ENCODE measurements at regions not wholly inside any gene's neighbourhood (a gene's known extent, or its start where the extent isn't known, plus 50 kb on each side); places are given as distances from the start of the nearest gene placed in this dataset.

GRCh38 chr14:71187633-71188356, 280.5 kb downstream of the PCNX1 start:
- Histone ChIP-seq H3K36me3 (ENCODE audit: insufficient read depth) (no peaks in the 10 kb centered on the region), H3K4me1 (ENCODE audit: insufficient read depth) (no peaks in the 10 kb centered on the region), H3K27ac (ENCODE audit: low read depth) (no peak overlapping the region), H3K4me3 (ENCODE audit: low read depth, low read length) (no peak overlapping the region)
- DNase-seq (ENCODE audit: extremely low spot score), result no peak
- 60% methylated on average over 11 of the region's 11 CpGs for WGBS

GRCh38 chr14:71190770-71191374, 283.6 kb downstream of the PCNX1 start:
- WGBS, result 63% methylated on average over 5 of the region's 5 CpGs
- no peak overlapping the region for H3K4me3 ChIP-seq (ENCODE audit: low read depth, low read length)
- no peak for DNase-seq (ENCODE audit: extremely low spot score)
- no peaks in the 10 kb centered on the region for H3K4me1 ChIP-seq (ENCODE audit: insufficient read depth)
- no peaks in the 10 kb centered on the region for H3K36me3 ChIP-seq (ENCODE audit: insufficient read depth)
- H3K27ac ChIP-seq (ENCODE audit: low read depth), result no peak overlapping the region

- no peaks in the 10 kb centered on the region for H3K4me1 ChIP-seq (ENCODE audit: insufficient read depth)
- no peak overlapping the region for H3K27ac ChIP-seq (ENCODE audit: low read depth)
- H3K4me3 ChIP-seq (ENCODE audit: low read depth, low read length), result no peak overlapping the region
- no peak for DNase-seq (ENCODE audit: extremely low spot score)
- H3K36me3 ChIP-seq (ENCODE audit: insufficient read depth), result no peaks in the 10 kb centered on the region
- 26% methylated on average over 1 of the region's 1 CpG for WGBS
Measured at GRCh38 chr14:71193663-71194062, 286.4 kb downstream of the PCNX1 start.

GRCh38 chr14:71194251-71194650, 287.0 kb downstream of the PCNX1 start:
- no peak for DNase-seq (ENCODE audit: extremely low spot score)
- Histone ChIP-seq H3K36me3 (ENCODE audit: insufficient read depth) (no peaks in the 10 kb centered on the region), H3K4me1 (ENCODE audit: insufficient read depth) (no peaks in the 10 kb centered on the region), H3K27ac (ENCODE audit: low read depth) (no peak overlapping the region), H3K4me3 (ENCODE audit: low read depth, low read length) (no peak overlapping the region)
- WGBS, result 48% methylated on average over 1 of the region's 1 CpG

GRCh38 chr14:71196921-71197320, 289.7 kb downstream of the PCNX1 start:
- 71% methylated on average over 6 of the region's 6 CpGs for WGBS
- no peaks in the 10 kb centered on the region for H3K4me1 ChIP-seq (ENCODE audit: insufficient read depth)
- no peak overlapping the region for H3K27ac ChIP-seq (ENCODE audit: low read depth)
- H3K4me3 ChIP-seq (ENCODE audit: low read depth, low read length), result no peak overlapping the region
- no peaks in the 10 kb centered on the region for H3K36me3 ChIP-seq (ENCODE audit: insufficient read depth)
- no peak for DNase-seq (ENCODE audit: extremely low spot score)

GRCh38 chr14:71198687-71199086, 291.4 kb downstream of the PCNX1 start:
- no peak for DNase-seq (ENCODE audit: extremely low spot score)
- Histone ChIP-seq H3K4me3 (ENCODE audit: low read depth, low read length) (no peak overlapping the region), H3K36me3 (ENCODE audit: insufficient read depth) (no peaks in the 10 kb centered on the region), H3K4me1 (ENCODE audit: insufficient read depth) (no peaks in the 10 kb centered on the region), H3K27ac (ENCODE audit: low read depth) (no peak overlapping the region)
- WGBS, result 76% methylated on average over 5 of the region's 5 CpGs

GRCh38 chr14:71201840-71202239, 294.6 kb downstream of the PCNX1 start:
- Histone ChIP-seq H3K4me3 (ENCODE audit: low read depth, low read length) (no peak overlapping the region), H3K27ac (ENCODE audit: low read depth) (no peak overlapping the region), H3K4me1 (ENCODE audit: insufficient read depth) (no peaks in the 10 kb centered on the region), H3K36me3 (ENCODE audit: insufficient read depth) (no peaks in the 10 kb centered on the region)
- 98% methylated on average over 1 of the region's 1 CpG for WGBS
- DNase-seq (ENCODE audit: extremely low spot score), result no peak

GRCh38 chr14:71202881-71203280, 295.6 kb downstream of the PCNX1 start:
- no peak overlapping the region for H3K27ac ChIP-seq (ENCODE audit: low read depth)
- H3K4me3 ChIP-seq (ENCODE audit: low read depth, low read length), result no peak overlapping the region
- no peak for DNase-seq (ENCODE audit: extremely low spot score)
- 65% methylated on average over 3 of the region's 3 CpGs for WGBS
- no peaks in the 10 kb centered on the region for H3K4me1 ChIP-seq (ENCODE audit: insufficient read depth)
- H3K36me3 ChIP-seq (ENCODE audit: insufficient read depth), result no peaks in the 10 kb centered on the region

- Histone ChIP-seq H3K36me3 (ENCODE audit: insufficient read depth) (no peaks in the 10 kb centered on the region), H3K27ac (ENCODE audit: low read depth) (no peak overlapping the region), H3K4me1 (ENCODE audit: insufficient read depth) (no peaks in the 10 kb centered on the region), H3K4me3 (ENCODE audit: low read depth, low read length) (no peak overlapping the region)
- 87% methylated on average over 6 of the region's 6 CpGs for WGBS
- no peak for DNase-seq (ENCODE audit: extremely low spot score)
Measured at GRCh38 chr14:71203306-71203705, 296.0 kb downstream of the PCNX1 start.

- Histone ChIP-seq H3K27ac (ENCODE audit: low read depth) (no peak overlapping the region), H3K36me3 (ENCODE audit: insufficient read depth) (no peaks in the 10 kb centered on the region), H3K4me1 (ENCODE audit: insufficient read depth) (no peaks in the 10 kb centered on the region), H3K4me3 (ENCODE audit: low read depth, low read length) (no peak overlapping the region)
- WGBS, result 56% methylated on average over 2 of the region's 2 CpGs
- no peak for DNase-seq (ENCODE audit: extremely low spot score)
Measured at GRCh38 chr14:71204231-71204630, 297.0 kb downstream of the PCNX1 start.

- Histone ChIP-seq H3K36me3 (ENCODE audit: insufficient read depth) (no peaks in the 10 kb centered on the region), H3K4me1 (ENCODE audit: insufficient read depth) (no peaks in the 10 kb centered on the region), H3K27ac (ENCODE audit: low read depth) (no peak overlapping the region), H3K4me3 (ENCODE audit: low read depth, low read length) (no peak overlapping the region)
- WGBS, result 100% methylated on average over 1 of the region's 1 CpG
- DNase-seq (ENCODE audit: extremely low spot score), result no peak
Measured at GRCh38 chr14:71204768-71205167, 297.5 kb downstream of the PCNX1 start.

- H3K27ac ChIP-seq (ENCODE audit: low read depth), result no peak overlapping the region
- DNase-seq (ENCODE audit: extremely low spot score), result no peak
- no peaks in the 10 kb centered on the region for H3K4me1 ChIP-seq (ENCODE audit: insufficient read depth)
- H3K4me3 ChIP-seq (ENCODE audit: low read depth, low read length), result no peak overlapping the region
- WGBS, result 83% methylated on average over 2 of the region's 2 CpGs
- no peaks in the 10 kb centered on the region for H3K36me3 ChIP-seq (ENCODE audit: insufficient read depth)
Measured at GRCh38 chr14:71206123-71206522, 298.9 kb downstream of the PCNX1 start.

GRCh38 chr14:71206766-71207371, 299.6 kb downstream of the PCNX1 start:
- Histone ChIP-seq H3K4me1 (ENCODE audit: insufficient read depth) (no peaks in the 10 kb centered on the region), H3K4me3 (ENCODE audit: low read depth, low read length) (no peak overlapping the region), H3K27ac (ENCODE audit: low read depth) (no peak overlapping the region), H3K36me3 (ENCODE audit: insufficient read depth) (no peaks in the 10 kb centered on the region)
- WGBS, result 50% methylated on average over 7 of the region's 7 CpGs
- DNase-seq (ENCODE audit: extremely low spot score), result no peak

- no peak overlapping the region for H3K4me3 ChIP-seq (ENCODE audit: low read depth, low read length)
- H3K4me1 ChIP-seq (ENCODE audit: insufficient read depth), result no peaks in the 10 kb centered on the region
- DNase-seq (ENCODE audit: extremely low spot score), result no peak
- H3K36me3 ChIP-seq (ENCODE audit: insufficient read depth), result no peaks in the 10 kb centered on the region
- no peak overlapping the region for H3K27ac ChIP-seq (ENCODE audit: low read depth)
- 96% methylated on average over 6 of the region's 6 CpGs for WGBS
Measured at GRCh38 chr14:71208702-71209357, 301.6 kb downstream of the PCNX1 start.
